ENCODE measurements at regions not wholly inside any gene's neighbourhood (a gene's known extent, or its start where the extent isn't known, plus 50 kb on each side); places are given as distances from the start of the nearest gene placed in this dataset.

- TF ChIP-seq, protein P1, sequence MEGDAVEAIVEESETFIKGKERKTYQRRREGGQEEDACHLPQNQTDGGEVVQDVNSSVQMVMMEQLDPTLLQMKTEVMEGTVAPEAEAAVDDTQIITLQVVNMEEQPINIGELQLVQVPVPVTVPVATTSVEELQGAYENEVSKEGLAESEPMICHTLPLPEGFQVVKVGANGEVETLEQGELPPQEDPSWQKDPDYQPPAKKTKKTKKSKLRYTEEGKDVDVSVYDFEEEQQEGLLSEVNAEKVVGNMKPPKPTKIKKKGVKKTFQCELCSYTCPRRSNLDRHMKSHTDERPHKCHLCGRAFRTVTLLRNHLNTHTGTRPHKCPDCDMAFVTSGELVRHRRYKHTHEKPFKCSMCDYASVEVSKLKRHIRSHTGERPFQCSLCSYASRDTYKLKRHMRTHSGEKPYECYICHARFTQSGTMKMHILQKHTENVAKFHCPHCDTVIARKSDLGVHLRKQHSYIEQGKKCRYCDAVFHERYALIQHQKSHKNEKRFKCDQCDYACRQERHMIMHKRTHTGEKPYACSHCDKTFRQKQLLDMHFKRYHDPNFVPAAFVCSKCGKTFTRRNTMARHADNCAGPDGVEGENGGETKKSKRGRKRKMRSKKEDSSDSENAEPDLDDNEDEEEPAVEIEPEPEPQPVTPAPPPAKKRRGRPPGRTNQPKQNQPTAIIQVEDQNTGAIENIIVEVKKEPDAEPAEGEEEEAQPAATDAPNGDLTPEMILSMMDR (IDR thresholded peaks at IDR 0.05), result no peak
- no peak for TF ChIP-seq POLR2A (IDR thresholded peaks at IDR 0.05)
These were observed 68.9 kb upstream of the SPTLC1 start for GRCh38 chr9:92184041-92184564.

Measured in uterus (tissue), 2 donors.